GM19467 (cell line): ENCODE measurements at regions not wholly inside any gene's neighbourhood (a gene's known extent, or its start where the extent isn't known, plus 50 kb on each side); places are given as distances from the start of the nearest gene placed in this dataset.

ENCODE experiments used
- ATAC-seq: cut with Tn5 transposase; IDR thresholded peaks from one replicate; pipeline ENCODE4 v1.9.1; 2021; ENCODE audit warnings: mild to moderate bottlenecking, moderate library complexity; ENCODE audit not compliant: unreplicated experiment

GRCh38 chr14:98949481-98950135 is 322.4 kb downstream of the BCL11B start:
- ATAC-seq: no peak

- ATAC-seq: no peak
These were observed 321.6 kb downstream of the BCL11B start for GRCh38 chr14:98950353-98950895.

- no peak for ATAC-seq
These were observed 321.0 kb downstream of the BCL11B start for GRCh38 chr14:98951031-98951430.

GRCh38 chr14:98951521-98952152 is 320.4 kb downstream of the BCL11B start:
- ATAC-seq: no peak

- no peak for ATAC-seq
These were observed 319.2 kb downstream of the BCL11B start for GRCh38 chr14:98952593-98953350.

GRCh38 chr14:98953551-98954348 is 318.2 kb downstream of the BCL11B start:
- ATAC-seq: no peak

GRCh38 chr14:98954349-98955000 is 317.5 kb downstream of the BCL11B start:
- no peak for ATAC-seq

GRCh38 chr14:98955036-98955740 is 316.8 kb downstream of the BCL11B start:
- no peak for ATAC-seq

- ATAC-seq: no peak
These were observed 316.3 kb downstream of the BCL11B start for GRCh38 chr14:98955741-98956070.

GRCh38 chr14:98956181-98956580 is 315.8 kb downstream of the BCL11B start:
- ATAC-seq: no peak

- ATAC-seq: no peak
These were observed 315.3 kb downstream of the BCL11B start for GRCh38 chr14:98956661-98957060.

GRCh38 chr14:98957211-98958047 is 314.6 kb downstream of the BCL11B start:
- no peak for ATAC-seq

- ATAC-seq: no peak
These were observed 313.9 kb downstream of the BCL11B start for GRCh38 chr14:98958048-98958631.

GRCh38 chr14:98958632-98959031 is 313.4 kb downstream of the BCL11B start:
- no peak for ATAC-seq

- no peak for ATAC-seq
These were observed 312.6 kb downstream of the BCL11B start for GRCh38 chr14:98959410-98959809.

- ATAC-seq: no peak
These were observed 311.9 kb downstream of the BCL11B start for GRCh38 chr14:98959958-98960616.

GRCh38 chr14:98960617-98961013 is 311.4 kb downstream of the BCL11B start:
- ATAC-seq: no peak

- ATAC-seq: no peak
These were observed 310.8 kb downstream of the BCL11B start for GRCh38 chr14:98961191-98961590.
